ENCODE measurements at regions not wholly inside any gene's neighbourhood (a gene's known extent, or its start where the extent isn't known, plus 50 kb on each side); places are given as distances from the start of the nearest gene placed in this dataset.

DNA sequence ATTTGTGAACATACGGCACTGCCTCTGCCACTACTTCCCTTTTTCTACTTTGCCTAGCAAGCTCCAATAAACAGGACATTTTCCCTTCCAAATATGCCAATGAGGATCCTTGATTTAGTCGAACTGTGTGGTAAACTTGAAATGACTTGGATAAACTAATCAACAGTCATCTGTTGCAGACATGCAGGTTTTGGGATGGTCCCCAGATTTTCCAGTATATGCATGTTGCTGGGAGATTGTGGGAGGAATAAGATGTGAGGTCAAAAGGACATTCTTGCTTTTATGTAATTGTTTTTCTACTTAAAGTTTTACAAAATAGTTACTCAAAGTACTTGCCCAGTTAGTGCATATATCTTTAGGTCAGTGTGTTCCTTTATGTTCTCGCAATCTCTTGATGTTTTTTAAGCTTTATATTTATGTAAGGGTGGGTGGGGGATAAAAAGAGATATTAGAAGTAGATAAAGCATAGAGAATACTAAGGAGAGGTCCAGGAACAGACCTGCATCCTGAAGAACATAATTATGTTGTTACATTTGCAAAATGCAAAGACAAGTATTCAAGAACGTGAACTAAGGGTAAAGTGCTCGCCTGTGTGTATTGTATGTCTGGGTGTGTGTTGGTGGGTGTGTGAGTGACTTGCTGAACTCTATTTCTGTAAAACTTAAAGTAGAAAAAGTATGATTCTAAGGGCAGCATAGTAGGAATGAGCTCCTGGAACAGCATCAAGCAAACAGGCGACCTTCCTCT is 88.4 kb upstream of the OXGR1 start:
- TF ChIP-seq, protein P1, sequence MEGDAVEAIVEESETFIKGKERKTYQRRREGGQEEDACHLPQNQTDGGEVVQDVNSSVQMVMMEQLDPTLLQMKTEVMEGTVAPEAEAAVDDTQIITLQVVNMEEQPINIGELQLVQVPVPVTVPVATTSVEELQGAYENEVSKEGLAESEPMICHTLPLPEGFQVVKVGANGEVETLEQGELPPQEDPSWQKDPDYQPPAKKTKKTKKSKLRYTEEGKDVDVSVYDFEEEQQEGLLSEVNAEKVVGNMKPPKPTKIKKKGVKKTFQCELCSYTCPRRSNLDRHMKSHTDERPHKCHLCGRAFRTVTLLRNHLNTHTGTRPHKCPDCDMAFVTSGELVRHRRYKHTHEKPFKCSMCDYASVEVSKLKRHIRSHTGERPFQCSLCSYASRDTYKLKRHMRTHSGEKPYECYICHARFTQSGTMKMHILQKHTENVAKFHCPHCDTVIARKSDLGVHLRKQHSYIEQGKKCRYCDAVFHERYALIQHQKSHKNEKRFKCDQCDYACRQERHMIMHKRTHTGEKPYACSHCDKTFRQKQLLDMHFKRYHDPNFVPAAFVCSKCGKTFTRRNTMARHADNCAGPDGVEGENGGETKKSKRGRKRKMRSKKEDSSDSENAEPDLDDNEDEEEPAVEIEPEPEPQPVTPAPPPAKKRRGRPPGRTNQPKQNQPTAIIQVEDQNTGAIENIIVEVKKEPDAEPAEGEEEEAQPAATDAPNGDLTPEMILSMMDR (IDR thresholded peaks at IDR 0.05; ENCODE audit: insufficient read depth, low read length, poor library complexity, severe bottlenecking) = no peak
- no peak for DNase-seq (ENCODE audit: low read depth)
- no peaks in the 10 kb centered on the region for H3K36me3 ChIP-seq (ENCODE audit: control insufficient read depth, insufficient read depth, low read length)
- no peaks in the 10 kb centered on the region for H3K27me3 ChIP-seq (ENCODE audit: control insufficient read depth, insufficient read depth, low read length)
- H3K4me3 ChIP-seq (ENCODE audit: low read depth, low read length) = no peak overlapping the region

DNA sequence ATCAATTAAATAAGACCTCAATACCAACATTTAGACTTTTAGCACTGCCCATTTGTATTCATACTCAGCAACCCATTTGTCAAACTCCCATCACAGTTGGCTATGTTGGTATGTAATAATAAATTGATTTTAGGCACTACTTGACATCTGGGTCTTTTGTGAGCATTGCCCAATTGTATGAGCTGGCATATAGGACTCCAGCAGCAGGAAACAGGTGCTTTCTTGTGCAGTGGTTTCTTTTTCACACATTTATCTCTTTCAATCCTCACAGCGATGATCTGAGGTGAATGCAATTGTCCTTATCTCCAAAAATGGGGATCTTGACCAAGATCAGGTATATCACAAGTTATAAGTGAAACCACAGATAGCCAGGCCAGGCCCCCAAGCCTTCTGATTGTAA is 96.9 kb upstream of the OXGR1 start:
- Histone ChIP-seq H3K27me3 (ENCODE audit: control insufficient read depth, insufficient read depth, low read length) (no peaks in the 10 kb centered on the region), H3K36me3 (ENCODE audit: control insufficient read depth, insufficient read depth, low read length) (no peaks in the 10 kb centered on the region), H3K4me3 (ENCODE audit: low read depth, low read length) (no peak overlapping the region)
- no peak for DNase-seq (ENCODE audit: low read depth)
- TF ChIP-seq, protein P1 (IDR thresholded peaks at IDR 0.05; ENCODE audit: insufficient read depth, low read length, poor library complexity, severe bottlenecking) = no peak

DNA sequence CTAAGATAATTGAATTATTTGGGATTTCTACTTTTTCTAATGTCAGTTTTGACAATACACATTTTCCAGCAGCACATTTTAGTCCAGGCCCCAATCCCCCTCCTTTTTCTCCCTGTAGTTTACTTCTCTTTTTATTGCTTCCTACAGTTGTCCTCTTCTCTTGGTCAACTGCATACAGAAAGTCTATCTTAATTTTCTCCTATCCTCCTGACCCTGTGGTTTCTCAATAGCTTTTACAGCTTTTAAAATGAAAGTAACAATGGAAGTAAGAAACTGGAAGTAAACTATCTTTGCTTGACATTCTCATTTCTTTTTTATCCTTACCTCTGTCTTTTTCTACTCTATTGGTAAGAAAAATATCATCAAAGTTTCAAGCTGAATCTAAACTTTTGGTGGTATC is 106.5 kb upstream of the OXGR1 start:
- Histone ChIP-seq H3K27me3 (ENCODE audit: control insufficient read depth, insufficient read depth, low read length) (no peaks in the 10 kb centered on the region), H3K4me3 (ENCODE audit: low read depth, low read length) (no peak overlapping the region), H3K36me3 (ENCODE audit: control insufficient read depth, insufficient read depth, low read length) (no peaks in the 10 kb centered on the region)
- TF ChIP-seq, protein P1 (IDR thresholded peaks at IDR 0.05; ENCODE audit: insufficient read depth, low read length, poor library complexity, severe bottlenecking) = no peak
- DNase-seq (ENCODE audit: low read depth) = no peak

DNA sequence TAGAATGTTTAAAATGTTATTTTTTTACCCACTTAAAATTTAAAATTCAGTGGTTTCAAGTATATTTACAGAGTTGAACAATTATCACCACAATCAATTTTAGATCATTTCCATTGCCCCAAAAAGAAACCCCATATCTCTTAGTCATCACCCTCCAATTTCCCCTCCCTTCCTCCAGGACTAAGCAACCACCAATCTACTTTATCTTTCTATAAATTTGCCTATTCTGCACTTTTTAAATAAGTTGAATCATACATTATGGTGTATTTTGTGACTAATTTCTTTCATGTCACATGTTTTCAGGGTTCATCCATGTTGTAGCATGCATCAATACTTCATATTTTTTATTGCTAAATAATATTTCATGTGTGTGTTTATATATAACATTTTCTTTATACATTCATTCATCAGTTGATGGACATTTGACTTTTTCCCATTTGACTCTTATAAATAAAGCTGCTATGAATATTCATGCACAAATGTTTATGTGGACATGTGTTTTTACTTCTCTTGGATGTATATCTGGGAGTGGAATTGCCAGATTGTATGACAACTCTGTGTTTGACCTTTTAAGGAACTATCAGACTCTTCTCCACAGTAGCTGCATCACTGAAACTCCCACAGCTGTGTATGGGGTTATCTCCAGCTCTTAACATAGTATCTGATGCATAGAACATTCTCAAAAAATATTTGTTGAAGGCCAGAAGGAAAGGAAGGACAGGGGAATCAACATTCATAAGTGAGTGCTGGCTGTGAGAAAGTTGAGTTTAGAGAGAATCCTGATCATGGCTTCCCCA is 107.8 kb upstream of the OXGR1 start:
- Histone ChIP-seq H3K4me3 (ENCODE audit: low read depth, low read length) (no peak overlapping the region), H3K36me3 (ENCODE audit: control insufficient read depth, insufficient read depth, low read length) (no peaks in the 10 kb centered on the region), H3K27me3 (ENCODE audit: control insufficient read depth, insufficient read depth, low read length) (no peaks in the 10 kb centered on the region)
- TF ChIP-seq, protein P1 (IDR thresholded peaks at IDR 0.05; ENCODE audit: insufficient read depth, low read length, poor library complexity, severe bottlenecking) = no peak
- DNase-seq (ENCODE audit: low read depth) = no peak

DNA sequence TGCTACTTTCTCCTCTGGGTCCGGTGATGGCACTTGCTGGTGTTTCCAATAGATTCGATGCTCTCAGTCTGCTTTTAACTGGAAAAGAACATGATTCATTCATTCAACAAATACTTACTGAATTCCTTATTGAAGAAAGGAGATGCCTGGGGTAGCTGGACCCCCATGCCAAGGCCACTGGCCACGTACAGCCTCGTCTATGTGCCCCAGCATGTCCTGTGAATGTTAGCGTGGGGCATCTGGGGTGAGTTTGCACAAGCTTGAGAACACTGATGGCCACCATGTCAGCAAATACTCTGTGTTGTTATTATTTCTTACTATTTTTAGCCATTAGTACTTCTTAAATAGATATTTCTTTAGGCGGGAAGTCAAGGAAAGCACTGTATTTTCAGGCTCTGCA is 112.0 kb upstream of the OXGR1 start:
- Histone ChIP-seq H3K27me3 (ENCODE audit: control insufficient read depth, insufficient read depth, low read length) (no peaks in the 10 kb centered on the region), H3K4me3 (ENCODE audit: low read depth, low read length) (no peak overlapping the region), H3K36me3 (ENCODE audit: control insufficient read depth, insufficient read depth, low read length) (no peaks in the 10 kb centered on the region)
- TF ChIP-seq, protein P1 (IDR thresholded peaks at IDR 0.05; ENCODE audit: insufficient read depth, low read length, poor library complexity, severe bottlenecking) = no peak
- DNase-seq (ENCODE audit: low read depth) = no peak
